B cell (primary cell): ENCODE measurements at regions not wholly inside any gene's neighbourhood (a gene's known extent, or its start where the extent isn't known, plus 50 kb on each side); places are given as distances from the start of the nearest gene placed in this dataset.

Experiments used
- ATAC-seq: fragments of 200-7000 bp; cut with Tn5 transposase; one replicate; pipeline ENCODE4 v1.10.0; 2021; ENCODE audit warnings: low read depth, mild to moderate bottlenecking, moderate number of reproducible peaks, moderate library complexity
- CTCF ChIA-PET: fragments of 350-600 bp; sonication (Branson Sonifier 250); formaldehyde crosslinking; loops from one replicate; lab custom pipeline; 2021; ENCODE audit warnings: antibody characterized with exemption, inconsistent platforms; lab: Charles Lee
- POLR2A ChIA-PET: fragments of 350-600 bp; sonication (Branson Sonifier 250); formaldehyde crosslinking; loops from one replicate; lab custom pipeline; 2021; ENCODE audit warnings: antibody characterized with exemption; lab: Charles Lee
- DNase-seq: peaks from one replicate; pipeline ENCODE4 v3.0.0; 2013
- H2AFZ ChIP-seq: 2 replicates; pipeline ENCODE4 v1.6.1; 2012; ENCODE audit warnings: mild to moderate bottlenecking, low read depth, low read length; ENCODE audit not compliant: insufficient read depth, poor library complexity, severe bottlenecking
- H3K27ac ChIP-seq, 2 donors: 1 replicate in 1 of 2; 2 replicates in 1 of 2; pipeline ENCODE4 v1.5.1; 2012 to 2013; ENCODE audit warnings: low read length in 2 of 2, mild to moderate bottlenecking in 2 of 2, moderate library complexity in 1 of 2
- H3K27me3 ChIP-seq, 4 experiments: fragments of 200-600 bp in 1 of 4; sonication (generic) in 1 of 4; replicated peaks in 1 of 4; 1 replicate in 2 of 4; 2 replicates in 2 of 4; pipeline versions ENCODE4 v1.6.1 to v1.7.0; 2013 to 2016; ENCODE audit warnings: low read length in 3 of 4, mild to moderate bottlenecking in 2 of 4, mixed read lengths in 1 of 4, moderate library complexity in 1 of 4; ENCODE audit not compliant: insufficient read depth in 4 of 4, control insufficient read depth in 3 of 4; ENCODE audit errors: control extremely low read depth in 1 of 4
- H3K36me3 ChIP-seq, 2 experiments: replicated peaks in 1 of 2; 1 replicate in 1 of 2; 2 replicates in 1 of 2; pipeline versions ENCODE4 v1.6.1 to v1.7.1; 2013; ENCODE audit warnings: low read length in 1 of 2; ENCODE audit not compliant: insufficient read depth in 2 of 2, control insufficient read depth in 1 of 2; ENCODE audit errors: control extremely low read depth in 1 of 2, extremely low read depth in 1 of 2
- H3K4me1 ChIP-seq, 2 donors: fragments of 200-600 bp in 1 of 2; sonication (generic) in 1 of 2; 1 replicate in 1 of 2; 2 replicates in 1 of 2; pipeline versions ENCODE4 v1.5.1 to v1.6.1; 2013 to 2017; ENCODE audit warnings: low read length in 2 of 2; ENCODE audit not compliant: control insufficient read depth in 2 of 2, insufficient read depth in 2 of 2
- H3K4me2 ChIP-seq: replicated peaks from 2 replicates; pipeline ENCODE3; 2012; ENCODE audit warnings: mild to moderate bottlenecking, low read depth, low read length; ENCODE audit not compliant: poor library complexity, severe bottlenecking
- H3K4me3 ChIP-seq, 5 experiments: fragments of 200-600 bp in 1 of 5; sonication (generic) in 1 of 5; 1 replicate in 3 of 5; 2 replicates in 2 of 5; pipeline versions ENCODE4 v1.5.1 to v1.7.0; 2011 to 2016; ENCODE audit warnings: low read length in 4 of 5, mild to moderate bottlenecking in 4 of 5, low read depth in 2 of 5, control low read depth in 1 of 5, moderate library complexity in 1 of 5; ENCODE audit not compliant: insufficient read depth in 1 of 5; ENCODE audit errors: control extremely low read depth in 1 of 5, extremely low read depth in 1 of 5
- H3K79me2 ChIP-seq: fragments of 200-600 bp; sonication (generic); one replicate; pipeline ENCODE4 v1.6.0; 2016; ENCODE audit warnings: low read length; ENCODE audit not compliant: control insufficient read depth, insufficient read depth
- H3K9ac ChIP-seq: fragments of 200-600 bp; sonication (generic); 2 replicates; pipeline ENCODE4 v1.6.1; 2017; ENCODE audit warnings: mild to moderate bottlenecking, low read length, moderate library complexity
- H3K9me3 ChIP-seq, 3 donors: one replicate each; pipeline versions ENCODE4 v1.6.1 to v1.7.1; 2013; ENCODE audit warnings: low read length in 2 of 3; ENCODE audit not compliant: control insufficient read depth in 2 of 3, insufficient read depth in 1 of 3; ENCODE audit errors: control extremely low read depth in 1 of 3
- H4K20me1 ChIP-seq: 2 replicates; pipeline ENCODE4 v1.6.0; 2012; ENCODE audit warnings: mild to moderate bottlenecking, low read length; ENCODE audit not compliant: insufficient read depth, control insufficient read depth, poor library complexity, severe bottlenecking
- H3K27ac Mint-ChIP-seq: one replicate; pipeline ENCODE4 v1.8.0; 2021; ENCODE audit warnings: mixed read lengths
- H3K27me3 Mint-ChIP-seq: one replicate; pipeline ENCODE4 v1.8.0; 2021; ENCODE audit warnings: mixed read lengths
- H3K4me1 Mint-ChIP-seq: one replicate; pipeline ENCODE4 v1.8.0; 2021; ENCODE audit warnings: mixed read lengths
- H3K4me3 Mint-ChIP-seq: one replicate; pipeline ENCODE4 v1.8.0; 2021; ENCODE audit warnings: mixed read lengths
- H3K9me3 Mint-ChIP-seq: one replicate; pipeline ENCODE4 v1.8.0; 2022; ENCODE audit warnings: mixed read lengths; ENCODE audit not compliant: insufficient read depth
- EZH2 ChIP-seq: IDR thresholded peaks from 2 replicates; pipeline ENCODE4 v1.6.1; 2012; ENCODE audit warnings: borderline replicate concordance, low read depth, mild to moderate bottlenecking, moderate library complexity, low read length; ENCODE audit not compliant: insufficient read depth, poor library complexity, severe bottlenecking
- WGBS: methylation state at CpG from one replicate; pipeline ENCODE4 v1.1.5; 2013; ENCODE audit warnings: missing lambda C conversion rate; ENCODE audit not compliant: insufficient coverage; 5-methylcytosine and 5-hydroxymethylcytosine counted together
- intact Hi-C: fragments of 100-400 bp; cut with micrococcal nuclease; formaldehyde crosslinking; loops from one replicate; pipeline ENCODE4 v1.10.0; 2022
- TF ChIP-seq, protein P1 (sequence below): fragments of 200-600 bp; IDR thresholded peaks from one replicate; pipeline ENCODE4 v1.8.0; 2022; ENCODE audit warnings: antibody characterized with exemption, mild to moderate bottlenecking

DNA sequence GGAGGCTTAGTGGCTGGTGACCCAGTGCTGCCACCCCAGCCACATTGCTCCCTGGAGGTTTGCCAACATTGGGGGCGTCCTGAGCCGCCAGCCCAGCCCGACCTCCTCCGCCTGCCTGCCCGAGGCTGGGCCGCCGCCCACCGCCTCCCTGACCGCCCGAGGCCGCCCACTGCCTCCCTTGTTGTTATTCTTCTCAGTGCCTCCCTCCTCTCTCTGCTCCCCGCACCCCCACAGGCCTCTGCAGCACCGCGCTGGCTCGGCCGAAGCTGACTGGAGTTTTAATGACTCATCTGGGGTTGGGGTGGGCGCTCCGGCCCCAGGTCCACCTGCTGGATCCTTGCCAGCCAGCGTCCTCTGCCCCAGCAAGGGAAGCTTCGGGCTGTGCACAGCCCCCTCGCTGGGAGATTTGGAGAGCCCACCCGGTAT is 102.5 kb downstream of the RBFOX3 start:
- H3K9me3 ChIP-seq: peaks cover 0 to 19% (median 0%) of the 10 kb centered on the region in 3 donors
- ChIA-PET CTCF (no interaction called here), POLR2A (no interaction called here)
- TF ChIP-seq EZH2: no peak
- TF ChIP-seq, protein P1, sequence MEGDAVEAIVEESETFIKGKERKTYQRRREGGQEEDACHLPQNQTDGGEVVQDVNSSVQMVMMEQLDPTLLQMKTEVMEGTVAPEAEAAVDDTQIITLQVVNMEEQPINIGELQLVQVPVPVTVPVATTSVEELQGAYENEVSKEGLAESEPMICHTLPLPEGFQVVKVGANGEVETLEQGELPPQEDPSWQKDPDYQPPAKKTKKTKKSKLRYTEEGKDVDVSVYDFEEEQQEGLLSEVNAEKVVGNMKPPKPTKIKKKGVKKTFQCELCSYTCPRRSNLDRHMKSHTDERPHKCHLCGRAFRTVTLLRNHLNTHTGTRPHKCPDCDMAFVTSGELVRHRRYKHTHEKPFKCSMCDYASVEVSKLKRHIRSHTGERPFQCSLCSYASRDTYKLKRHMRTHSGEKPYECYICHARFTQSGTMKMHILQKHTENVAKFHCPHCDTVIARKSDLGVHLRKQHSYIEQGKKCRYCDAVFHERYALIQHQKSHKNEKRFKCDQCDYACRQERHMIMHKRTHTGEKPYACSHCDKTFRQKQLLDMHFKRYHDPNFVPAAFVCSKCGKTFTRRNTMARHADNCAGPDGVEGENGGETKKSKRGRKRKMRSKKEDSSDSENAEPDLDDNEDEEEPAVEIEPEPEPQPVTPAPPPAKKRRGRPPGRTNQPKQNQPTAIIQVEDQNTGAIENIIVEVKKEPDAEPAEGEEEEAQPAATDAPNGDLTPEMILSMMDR: no peak
- no peak overlapping the region for H3K4me3 Mint-ChIP-seq
- no peaks in the 10 kb centered on the region for H3K36me3 ChIP-seq
- no peaks in the 10 kb centered on the region for H4K20me1 ChIP-seq
- no peaks in the 10 kb centered on the region for H3K79me2 ChIP-seq
- H3K4me2 ChIP-seq: no peak overlapping the region
- no peak overlapping the region for H3K27ac Mint-ChIP-seq
- DNase-seq: no peak
- H3K4me3 ChIP-seq: no peak overlapping the region
- H3K9ac ChIP-seq: no peak overlapping the region
- H3K27me3 Mint-ChIP-seq: peaks cover 13% of the 10 kb centered on the region
- 85% methylated on average over 17 of the region's 22 CpGs for WGBS
- H3K9me3 Mint-ChIP-seq: no peaks in the 10 kb centered on the region
- ATAC-seq: no peak
- intact Hi-C loops: no loop called here
- no peaks in the 10 kb centered on the region for H3K4me1 ChIP-seq
- no peaks in the 10 kb centered on the region for H3K27me3 ChIP-seq
- H3K27ac ChIP-seq: no peak overlapping the region
- H3K4me1 Mint-ChIP-seq: no peaks in the 10 kb centered on the region
- no peak overlapping the region for H2AFZ ChIP-seq

GRCh38 chr17:79506955-79507354 is 103.9 kb downstream of the RBFOX3 start:
- intact Hi-C loops: no loop called here
- Histone ChIP-seq H3K27me3 (no peaks in the 10 kb centered on the region), H3K27ac (no peak overlapping the region), H3K79me2 (no peaks in the 10 kb centered on the region), H2AFZ (no peak overlapping the region), H3K9ac (no peak overlapping the region), H3K4me3 (no peak overlapping the region), H3K36me3 (no peaks in the 10 kb centered on the region), H3K4me1 (no peaks in the 10 kb centered on the region), H4K20me1 (no peaks in the 10 kb centered on the region), H3K4me2 (no peak overlapping the region), H3K9me3 (peaks cover 0 to 10% (median 0%) of the 10 kb centered on the region in 3 donors)
- no peak for TF ChIP-seq EZH2
- TF ChIP-seq, protein P1: no peak
- no peak overlapping the region for H3K4me3 Mint-ChIP-seq
- H3K4me1 Mint-ChIP-seq: no peaks in the 10 kb centered on the region
- CTCF ChIA-PET: no interaction called here
- POLR2A ChIA-PET: no interaction called here
- ATAC-seq (no peak), DNase-seq (no peak)
- 88% methylated on average over 10 of the region's 10 CpGs for whole genome bisulfite sequencing
- H3K27ac Mint-ChIP-seq: no peak overlapping the region
- H3K9me3 Mint-ChIP-seq: no peaks in the 10 kb centered on the region
- H3K27me3 Mint-ChIP-seq: peaks cover 20% of the 10 kb centered on the region
